GM13977 (cell line): ENCODE measurements at regions not wholly inside any gene's neighbourhood (a gene's known extent, or its start where the extent isn't known, plus 50 kb on each side); places are given as distances from the start of the nearest gene placed in this dataset.

Experiments used
- DNase-seq: peaks from one replicate; pipeline ENCODE4 v3.0.0; 2012; ENCODE audit warnings: low spot score
- in situ Hi-C: fragments of 300-500 bp; cut with MboI; formaldehyde crosslinking; loops from one replicate; pipeline ENCODE4 v1.12.0; 2022; ENCODE audit warnings: low sequenced_read_pairs, low pct_unique_long_range_greater_than_20kb, mixed read lengths, inconsistent platforms; ENCODE audit not compliant: unreplicated experiment
- TF ChIP-seq, protein P1 (sequence below): IDR thresholded peaks from 2 replicates; pipeline ENCODE4 v1.5.1; 2012; ENCODE audit warnings: mild to moderate bottlenecking, control low read depth; ENCODE audit not compliant: insufficient read depth; ENCODE audit errors: extremely low read depth, missing control alignments

DNA sequence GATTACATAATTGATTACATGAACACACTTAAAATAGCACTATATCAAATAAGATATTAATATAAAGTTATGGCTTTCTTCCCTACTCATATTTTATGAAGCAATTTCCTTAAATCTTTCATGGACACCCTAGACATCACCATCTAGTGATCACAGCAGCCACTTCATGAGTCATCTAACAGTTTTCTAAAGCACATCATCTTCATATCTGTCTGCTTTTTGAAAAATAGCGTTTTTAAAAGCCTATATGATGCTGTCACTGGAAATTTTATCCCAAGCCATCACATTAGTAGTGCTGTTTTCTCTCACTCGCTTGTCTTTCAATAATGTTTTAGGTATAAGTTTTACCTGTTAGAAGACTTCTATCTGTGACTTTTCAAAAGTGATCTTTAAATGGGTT, 326.1 kb downstream of the SLITRK6 start:
- no peak for DNase-seq
- in situ Hi-C loops: no loop called here
- TF ChIP-seq, protein P1, sequence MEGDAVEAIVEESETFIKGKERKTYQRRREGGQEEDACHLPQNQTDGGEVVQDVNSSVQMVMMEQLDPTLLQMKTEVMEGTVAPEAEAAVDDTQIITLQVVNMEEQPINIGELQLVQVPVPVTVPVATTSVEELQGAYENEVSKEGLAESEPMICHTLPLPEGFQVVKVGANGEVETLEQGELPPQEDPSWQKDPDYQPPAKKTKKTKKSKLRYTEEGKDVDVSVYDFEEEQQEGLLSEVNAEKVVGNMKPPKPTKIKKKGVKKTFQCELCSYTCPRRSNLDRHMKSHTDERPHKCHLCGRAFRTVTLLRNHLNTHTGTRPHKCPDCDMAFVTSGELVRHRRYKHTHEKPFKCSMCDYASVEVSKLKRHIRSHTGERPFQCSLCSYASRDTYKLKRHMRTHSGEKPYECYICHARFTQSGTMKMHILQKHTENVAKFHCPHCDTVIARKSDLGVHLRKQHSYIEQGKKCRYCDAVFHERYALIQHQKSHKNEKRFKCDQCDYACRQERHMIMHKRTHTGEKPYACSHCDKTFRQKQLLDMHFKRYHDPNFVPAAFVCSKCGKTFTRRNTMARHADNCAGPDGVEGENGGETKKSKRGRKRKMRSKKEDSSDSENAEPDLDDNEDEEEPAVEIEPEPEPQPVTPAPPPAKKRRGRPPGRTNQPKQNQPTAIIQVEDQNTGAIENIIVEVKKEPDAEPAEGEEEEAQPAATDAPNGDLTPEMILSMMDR: no peak

DNA sequence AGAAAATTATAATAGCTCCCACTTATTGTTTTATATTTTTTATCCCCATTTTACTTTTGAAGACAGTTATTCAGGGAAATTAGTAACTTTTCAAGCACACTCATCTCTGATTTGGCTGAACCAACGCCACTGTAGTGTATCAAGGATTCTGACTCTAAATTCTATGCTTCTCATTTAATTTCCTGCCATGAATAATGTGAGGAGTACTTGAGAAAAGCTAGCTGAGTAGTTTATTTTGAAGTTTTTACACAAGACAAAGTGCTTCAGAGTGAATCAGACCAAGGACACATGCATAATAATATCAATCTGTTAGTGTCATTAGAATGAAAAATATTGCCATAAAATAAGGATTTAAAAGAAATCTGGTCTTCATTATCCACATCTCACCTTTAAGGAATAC, 329.9 kb downstream of the SLITRK6 start:
- in situ Hi-C loops: no loop called here
- TF ChIP-seq, protein P1: no peak
- DNase-seq: no peak

DNA sequence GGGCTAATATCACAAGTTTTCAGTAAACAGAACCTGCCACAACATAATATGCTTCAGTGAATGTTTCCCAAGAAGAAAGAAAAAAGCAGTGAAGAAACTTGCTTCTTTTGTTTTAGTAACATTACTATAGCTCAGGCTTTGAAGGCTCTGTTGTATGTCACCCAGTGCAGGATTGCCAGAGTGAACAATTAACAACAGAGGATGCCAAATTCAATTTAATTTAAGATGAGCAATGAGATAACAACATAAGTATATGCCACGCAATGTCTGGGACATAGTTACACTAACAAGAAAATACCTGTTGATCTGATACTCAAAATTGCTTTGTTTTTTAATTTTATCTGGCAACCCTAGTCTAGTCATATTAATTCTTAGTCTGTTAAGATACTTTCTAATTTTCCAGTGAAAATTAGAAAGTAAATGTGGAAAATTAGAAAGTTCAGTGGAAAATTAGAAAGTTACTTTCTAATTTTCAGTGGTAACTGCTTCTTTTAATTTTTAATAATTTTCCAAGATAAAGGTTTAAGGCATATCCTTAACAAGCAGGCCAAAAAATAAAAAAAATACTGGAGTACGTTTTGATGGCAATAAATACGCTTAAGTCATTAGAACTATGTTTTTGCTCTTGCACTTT, 336.3 kb downstream of the SLITRK6 start:
- DNase-seq: no peak
- in situ Hi-C loops: no loop called here

DNA sequence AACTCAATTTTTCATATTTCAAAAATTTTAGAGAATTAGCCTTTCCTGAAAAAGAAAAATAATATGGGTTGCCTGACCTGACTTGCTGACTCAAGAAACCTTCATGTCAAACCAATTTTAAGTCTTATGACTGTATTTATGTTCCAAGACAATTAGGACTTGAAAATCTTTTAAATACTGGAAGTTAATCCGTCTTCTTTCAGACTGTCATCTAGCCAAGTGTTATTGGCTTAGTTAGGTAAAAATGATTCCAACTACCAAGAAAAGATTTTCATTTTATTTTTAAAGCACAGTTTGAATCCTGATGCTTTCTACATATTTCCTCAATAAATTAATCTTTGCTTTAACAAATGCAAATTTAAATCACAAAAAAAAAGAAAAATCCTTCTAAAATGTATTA, 337.6 kb downstream of the SLITRK6 start:
- in situ Hi-C loops: no loop called here
- TF ChIP-seq, protein P1: no peak
- no peak for DNase-seq

More for the DNA sequence above, 336.3 kb downstream of the SLITRK6 start:
- TF ChIP-seq, protein P1: no peak

DNA sequence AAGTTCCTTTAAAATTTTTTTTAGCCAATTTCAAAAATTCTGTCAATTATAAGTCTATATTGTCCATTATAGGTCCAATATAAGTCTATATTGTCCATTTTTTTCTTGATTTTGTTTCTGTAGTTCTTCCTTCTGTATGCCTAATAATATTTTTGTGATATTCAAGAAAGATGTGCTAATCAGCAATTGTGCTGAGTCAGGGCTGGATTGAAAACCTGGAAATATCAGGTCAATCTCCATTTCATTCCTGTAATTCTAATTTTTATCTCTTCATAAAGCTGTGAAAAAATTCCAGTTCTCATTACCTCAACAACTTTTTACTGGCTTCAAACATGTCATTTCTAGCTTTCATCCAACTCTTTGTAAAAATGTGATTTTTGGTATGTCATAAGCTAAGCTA, 353.7 kb downstream of the SLITRK6 start:
- in situ Hi-C loops: no loop called here
- no peak for DNase-seq
- TF ChIP-seq, protein P1: no peak

DNA sequence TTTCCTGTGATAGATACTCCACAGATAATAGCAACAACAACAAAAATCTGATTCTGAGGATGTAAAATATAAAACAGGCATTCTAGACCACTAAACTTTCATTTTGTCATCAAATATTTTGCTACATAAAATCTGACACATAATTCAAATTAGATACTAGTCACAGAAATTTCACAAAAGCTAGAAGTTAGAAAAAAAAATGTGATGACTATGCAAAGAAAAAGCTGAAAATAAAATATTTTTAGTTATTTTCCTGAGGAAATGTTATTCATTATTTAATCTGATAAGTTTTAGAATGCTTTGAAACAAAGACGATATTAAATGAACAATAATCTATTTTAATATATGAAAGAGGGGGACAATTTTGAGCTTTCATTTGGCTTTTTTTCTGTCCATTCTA, 357.2 kb downstream of the SLITRK6 start:
- in situ Hi-C loops: no loop called here
- no peak for DNase-seq
- TF ChIP-seq, protein P1: no peak
